ENCODE measurements at regions not wholly inside any gene's neighbourhood (a gene's known extent, or its start where the extent isn't known, plus 50 kb on each side); places are given as distances from the start of the nearest gene placed in this dataset.

DNA sequence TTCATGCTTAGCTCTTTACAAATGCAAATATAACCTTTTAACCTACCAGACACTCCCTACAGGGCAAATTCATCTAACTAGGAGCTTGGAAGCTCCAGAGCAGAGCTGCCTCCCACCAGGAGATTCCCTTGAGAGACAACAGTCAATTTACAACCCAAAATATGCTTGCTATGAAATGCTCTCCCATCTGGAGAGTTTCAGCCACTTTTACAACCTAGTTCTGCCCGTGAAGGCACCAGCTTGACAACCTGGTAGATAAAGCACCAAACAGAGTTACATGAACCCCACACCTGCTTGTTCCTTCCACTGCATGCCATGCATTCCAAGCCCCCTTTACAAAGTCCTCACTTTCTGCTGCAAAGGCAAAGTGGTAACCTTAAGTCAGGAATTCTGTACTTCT lies 215.3 kb upstream of the KIF2B start:
- no peaks in the 10 kb centered on the region for H3K36me3 ChIP-seq (ENCODE audit: control insufficient read depth, insufficient read depth, low read length)
- H3K4me3 ChIP-seq (ENCODE audit: insufficient read depth, low read depth, low read length) = no peak overlapping the region
- CTCF ChIA-PET = no interaction called here
- H3K27me3 ChIP-seq (ENCODE audit: control insufficient read depth, insufficient read depth, low read length) = no peaks in the 10 kb centered on the region
- H3K79me1 ChIP-seq (ENCODE audit: low read depth in 1 of 2, low read length in 2 of 2) = no peaks in the 10 kb centered on the region
- no peaks in the 10 kb centered on the region for H3K4me1 ChIP-seq (ENCODE audit: control insufficient read depth, insufficient read depth, low read length)
- no peaks in the 10 kb centered on the region for H4K20me1 ChIP-seq (ENCODE audit: insufficient read depth, low read length)
- no peak overlapping the region for H4K8ac ChIP-seq (ENCODE audit: low read depth in 2 of 2, low read length in 2 of 2)
- WGBS, 2 experiments (ENCODE audit: extremely low coverage in 2 of 2, insufficient read length in 1 of 2) = no CpG with 5 or more reads among the region's 1 CpG
- H2AK9ac ChIP-seq (replicated peaks; ENCODE audit: low read depth, low read length, poor library complexity) = no peak overlapping the region
- H2AK5ac ChIP-seq (ENCODE audit: low read depth, low read length) = no peak overlapping the region
- no peak overlapping the region for H2BK120ac ChIP-seq (ENCODE audit: low read depth, low read length)
- ATAC-seq (ENCODE audit: low read depth) = no peak
- H4K5ac ChIP-seq (ENCODE audit: low read depth, low read length) = no peak overlapping the region
- intact Hi-C loops (cut with micrococcal nuclease) (no loop called here), dilution Hi-C loops (cut with HindIII; ENCODE audit: low sequenced_read_pairs, unreplicated experiment) (no loop called here), in situ Hi-C loops (cut with MboI; ENCODE audit: low sequenced_read_pairs) (no loop called here)
- no peak for DNase-seq
- H3K9me1 ChIP-seq (ENCODE audit: insufficient read depth, low read length) = no peaks in the 10 kb centered on the region
- no peak overlapping the region for H3K18ac ChIP-seq (ENCODE audit: low read depth, low read length)
- no TSS peak for BruUV-seq (replicated peaks)
- no peak overlapping the region for H2BK5ac ChIP-seq (ENCODE audit: low read depth, low read length, poor library complexity, severe bottlenecking)
- no peak overlapping the region for H3K4ac ChIP-seq (ENCODE audit: low read depth, low read length)
- TF ChIP-seq BHLHE40 (IDR thresholded peaks at IDR 0.05; ENCODE audit: low read depth, low read length) (no peak), RAD21 (IDR thresholded peaks at IDR 0.05; ENCODE audit: low read length) (no peak), RCOR1 (IDR thresholded peaks at IDR 0.05; ENCODE audit: insufficient replicate concordance, low read length) (no peak), CHD1 (IDR thresholded peaks at IDR 0.05; ENCODE audit: low read depth, low read length) (no peak), FOS (IDR thresholded peaks at IDR 0.05; ENCODE audit: low read depth, low read length) (no peak), RFX5 (IDR thresholded peaks at IDR 0.05; ENCODE audit: low read depth, low read length) (no peak), MAZ (IDR thresholded peaks at IDR 0.05; ENCODE audit: borderline replicate concordance, low read depth, low read length) (no peak), SMC3 (IDR thresholded peaks at IDR 0.05; ENCODE audit: low read depth, low read length) (no peak)
- TF ChIP-seq, protein P1, sequence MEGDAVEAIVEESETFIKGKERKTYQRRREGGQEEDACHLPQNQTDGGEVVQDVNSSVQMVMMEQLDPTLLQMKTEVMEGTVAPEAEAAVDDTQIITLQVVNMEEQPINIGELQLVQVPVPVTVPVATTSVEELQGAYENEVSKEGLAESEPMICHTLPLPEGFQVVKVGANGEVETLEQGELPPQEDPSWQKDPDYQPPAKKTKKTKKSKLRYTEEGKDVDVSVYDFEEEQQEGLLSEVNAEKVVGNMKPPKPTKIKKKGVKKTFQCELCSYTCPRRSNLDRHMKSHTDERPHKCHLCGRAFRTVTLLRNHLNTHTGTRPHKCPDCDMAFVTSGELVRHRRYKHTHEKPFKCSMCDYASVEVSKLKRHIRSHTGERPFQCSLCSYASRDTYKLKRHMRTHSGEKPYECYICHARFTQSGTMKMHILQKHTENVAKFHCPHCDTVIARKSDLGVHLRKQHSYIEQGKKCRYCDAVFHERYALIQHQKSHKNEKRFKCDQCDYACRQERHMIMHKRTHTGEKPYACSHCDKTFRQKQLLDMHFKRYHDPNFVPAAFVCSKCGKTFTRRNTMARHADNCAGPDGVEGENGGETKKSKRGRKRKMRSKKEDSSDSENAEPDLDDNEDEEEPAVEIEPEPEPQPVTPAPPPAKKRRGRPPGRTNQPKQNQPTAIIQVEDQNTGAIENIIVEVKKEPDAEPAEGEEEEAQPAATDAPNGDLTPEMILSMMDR (conservative IDR thresholded peaks at IDR 0.05; ENCODE audit: low read depth, low read length) = no peak
- TF ChIP-seq, protein P2, sequence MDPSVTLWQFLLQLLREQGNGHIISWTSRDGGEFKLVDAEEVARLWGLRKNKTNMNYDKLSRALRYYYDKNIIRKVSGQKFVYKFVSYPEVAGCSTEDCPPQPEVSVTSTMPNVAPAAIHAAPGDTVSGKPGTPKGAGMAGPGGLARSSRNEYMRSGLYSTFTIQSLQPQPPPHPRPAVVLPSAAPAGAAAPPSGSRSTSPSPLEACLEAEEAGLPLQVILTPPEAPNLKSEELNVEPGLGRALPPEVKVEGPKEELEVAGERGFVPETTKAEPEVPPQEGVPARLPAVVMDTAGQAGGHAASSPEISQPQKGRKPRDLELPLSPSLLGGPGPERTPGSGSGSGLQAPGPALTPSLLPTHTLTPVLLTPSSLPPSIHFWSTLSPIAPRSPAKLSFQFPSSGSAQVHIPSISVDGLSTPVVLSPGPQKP (IDR thresholded peaks at IDR 0.05; ENCODE audit: borderline replicate concordance, low read depth, low read length) = no peak
- no peak overlapping the region for H3K14ac ChIP-seq (replicated peaks; ENCODE audit: low read depth, low read length)
- no peak overlapping the region for H4K91ac ChIP-seq (ENCODE audit: insufficient read depth, low read depth, low read length)
- no peak overlapping the region for H3K27ac ChIP-seq (ENCODE audit: insufficient read depth, low read length)
- H2BK15ac ChIP-seq (ENCODE audit: low read depth, low read length) = no peak overlapping the region
- POLR2A ChIA-PET (ENCODE audit: unreplicated experiment) = no interaction called here
- no peaks in the 10 kb centered on the region for H3K9me3 ChIP-seq (ENCODE audit: control insufficient read depth, insufficient read depth, low read length)
- H3K23ac ChIP-seq (ENCODE audit: low read depth, low read length) = no peak overlapping the region
- H3K56ac ChIP-seq (ENCODE audit: extremely low read depth, insufficient read depth, low read length) = no peak overlapping the region
- H2AFZ ChIP-seq (replicated peaks; ENCODE audit: low read length, poor library complexity) = no peak overlapping the region
- H3K9ac ChIP-seq (ENCODE audit: low read depth, low read length) = no peak overlapping the region
- H3K4me2 ChIP-seq (ENCODE audit: low read depth, low read length) = no peak overlapping the region
- no peak overlapping the region for H2BK20ac ChIP-seq (ENCODE audit: low read depth, low read length)

Measured in IMR-90 (cell line).